Endothelial cell of umbilical vein (primary cell): ENCODE measurements at regions not wholly inside any gene's neighbourhood (a gene's known extent, or its start where the extent isn't known, plus 50 kb on each side); places are given as distances from the start of the nearest gene placed in this dataset.

Experiments
- BruUV-seq: library from RNA; stranded (reverse); fragments of 400-500 nt; replicated peaks from 2 replicates; lab custom pipeline; 2021; lab: Mats Ljungman, UMichigan
- CTCF ChIA-PET: fragments of 300-600, 350-600 bp; sonication (Branson Sonifier 250); formaldehyde crosslinking; loops from one replicate; lab custom pipeline; 2021; ENCODE audit warnings: antibody characterized with exemption, inconsistent platforms; lab: Charles Lee
- POLR2A ChIA-PET: fragments of 300-600, 350-600 bp; sonication (Branson Sonifier 250); formaldehyde crosslinking; loops from one replicate; lab custom pipeline; 2021; ENCODE audit warnings: antibody characterized with exemption, inconsistent platforms; lab: Charles Lee
- DNase-seq: peaks from one replicate; pipeline ENCODE4 v3.0.0-alpha.2; 2011; ENCODE audit warnings: low read depth, low spot score
- FAIRE-seq: peaks from 2 replicates; lab custom pipeline; 2011; peaks lifted over from hg19 to GRCh38; lab: Jason Lieb, UNC
- H2AFZ ChIP-seq: 2 replicates; pipeline ENCODE4 v1.6.0; 2012; ENCODE audit warnings: low read depth, low read length, control low read depth, inconsistent platforms
- H3K27ac ChIP-seq: 2 replicates; pipeline ENCODE4 v1.5.1; 2011; ENCODE audit warnings: low read depth, mild to moderate bottlenecking, control low read depth, low read length, moderate library complexity; ENCODE audit not compliant: insufficient read depth
- H3K27me3 ChIP-seq, 2 experiments: 2 replicates each; pipeline versions ENCODE4 v1.6.0 to v1.6.1; 2011; ENCODE audit warnings: low read length in 2 of 2, mixed read lengths in 1 of 2; ENCODE audit not compliant: control insufficient read depth in 2 of 2, insufficient read depth in 2 of 2
- H3K36me3 ChIP-seq, 2 experiments: 2 replicates in 1 of 2; 3 replicates in 1 of 2; pipeline ENCODE4 v1.5.1; 2011; ENCODE audit warnings: low read length in 2 of 2, mild to moderate bottlenecking in 1 of 2, moderate library complexity in 1 of 2; ENCODE audit not compliant: control insufficient read depth in 2 of 2, insufficient read depth in 2 of 2; ENCODE audit errors: extremely low read depth in 1 of 2
- H3K4me1 ChIP-seq: 3 replicates; pipeline ENCODE4 v1.5.1; 2011; ENCODE audit warnings: mild to moderate bottlenecking, low read length; ENCODE audit not compliant: control insufficient read depth, insufficient read depth; ENCODE audit errors: extremely low read depth
- H3K4me2 ChIP-seq: 2 replicates; pipeline ENCODE4 v1.6.1; 2011; ENCODE audit warnings: low read length, control low read depth, mixed read lengths; ENCODE audit not compliant: insufficient read depth
- H3K4me3 ChIP-seq, 3 experiments: fragments of 200-600 bp in 1 of 3; sonication (generic), shearing (Covaris generic) in 1 of 3; replicated peaks in 1 of 3; 2 replicates each; pipeline ENCODE4 v1.5.1; 2011 to 2016; ENCODE audit warnings: control low read depth in 3 of 3, low read length in 3 of 3, mild to moderate bottlenecking in 2 of 3, inconsistent platforms in 1 of 3, low read depth in 1 of 3, moderate library complexity in 1 of 3; ENCODE audit not compliant: insufficient read depth in 1 of 3
- H3K79me2 ChIP-seq: 2 replicates; pipeline ENCODE4 v1.6.0; 2012; ENCODE audit warnings: low read length, inconsistent platforms; ENCODE audit not compliant: control insufficient read depth, insufficient read depth
- H3K9ac ChIP-seq: replicated peaks from 2 replicates; pipeline ENCODE3; 2011; ENCODE audit warnings: low read length, control low read depth; ENCODE audit not compliant: insufficient read depth; ENCODE audit errors: extremely low read depth
- H3K9me1 ChIP-seq: replicated peaks from 3 replicates; pipeline ENCODE4 v1.6.0; 2011; ENCODE audit warnings: mild to moderate bottlenecking, low read length; ENCODE audit not compliant: control insufficient read depth, insufficient read depth; ENCODE audit errors: extremely low read depth
- H3K9me3 ChIP-seq: replicated peaks from 2 replicates; pipeline ENCODE4 v1.5.1; 2012; ENCODE audit warnings: low read length, inconsistent platforms; ENCODE audit not compliant: control insufficient read depth, insufficient read depth
- H4K20me1 ChIP-seq: replicated peaks from 2 replicates; pipeline ENCODE3; 2011; ENCODE audit warnings: mild to moderate bottlenecking, low read length; ENCODE audit not compliant: control insufficient read depth, insufficient read depth; ENCODE audit errors: extremely low read depth
- EZH2 ChIP-seq: IDR thresholded peaks from 2 replicates; pipeline ENCODE4 v1.6.1; 2012; ENCODE audit warnings: borderline replicate concordance, low read depth, mild to moderate bottlenecking, moderate library complexity, low read length, inconsistent platforms; ENCODE audit not compliant: severe bottlenecking
- FOS ChIP-seq: IDR thresholded peaks from 2 replicates; pipeline ENCODE4 v1.6.1; 2011; ENCODE audit warnings: mild to moderate bottlenecking, low read length, moderate library complexity, borderline replicate concordance; ENCODE audit not compliant: insufficient read depth
- GATA2 ChIP-seq: IDR thresholded peaks from 2 replicates; pipeline ENCODE4 v1.7.0; 2011; ENCODE audit warnings: low read depth, mild to moderate bottlenecking, moderate library complexity, mixed read lengths, low read length; ENCODE audit not compliant: insufficient read length, insufficient read depth
- JUN ChIP-seq: IDR thresholded peaks from 2 replicates; pipeline ENCODE4 v1.6.1; 2011; ENCODE audit warnings: borderline replicate concordance, low read depth; ENCODE audit not compliant: insufficient read length, insufficient read depth
- MYC ChIP-seq: IDR thresholded peaks from one replicate; pipeline ENCODE4 v1.6.1; 2011; ENCODE audit warnings: mild to moderate bottlenecking, low read depth, low read length
- POLR2A ChIP-seq: IDR thresholded peaks from 2 replicates; pipeline ENCODE4 v1.6.1; 2012; ENCODE audit warnings: low read depth, mild to moderate bottlenecking, control low read depth, low read length
- POLR2AphosphoS5 ChIP-seq: IDR thresholded peaks from 2 replicates; pipeline ENCODE4 v1.6.1; 2012; ENCODE audit warnings: low read depth, mild to moderate bottlenecking, control low read depth, low read length, moderate library complexity; ENCODE audit not compliant: insufficient read depth
- dilution Hi-C: fragments of 300-500 bp; cut with MboI; formaldehyde crosslinking; loops from one replicate; pipeline ENCODE4 v1.15.0; 2019; ENCODE audit warnings: low sequenced_read_pairs; ENCODE audit not compliant: extremely low pct_ligation_motif_present
- intact Hi-C: fragments of 100-400 bp; cut with micrococcal nuclease; formaldehyde crosslinking; loops from one replicate; pipeline ENCODE4 v1.10.0; 2022
- TF ChIP-seq, protein P1 (sequence below), 2 donors: IDR thresholded peaks; 1 replicate in 1 of 2; 2 replicates in 1 of 2; pipeline ENCODE4 v1.5.1; 2011; ENCODE audit warnings: low read length in 2 of 2, mild to moderate bottlenecking in 2 of 2, moderate library complexity in 2 of 2, control low read depth in 1 of 2, inconsistent platforms in 1 of 2, low read depth in 1 of 2; ENCODE audit not compliant: insufficient read depth in 1 of 2; ENCODE audit errors: extremely low read depth in 1 of 2
- TF ChIP-seq, protein P2 (sequence below): IDR thresholded peaks from 2 replicates; pipeline ENCODE4 v1.6.1; 2011; ENCODE audit not compliant: insufficient read depth, insufficient read length

DNA sequence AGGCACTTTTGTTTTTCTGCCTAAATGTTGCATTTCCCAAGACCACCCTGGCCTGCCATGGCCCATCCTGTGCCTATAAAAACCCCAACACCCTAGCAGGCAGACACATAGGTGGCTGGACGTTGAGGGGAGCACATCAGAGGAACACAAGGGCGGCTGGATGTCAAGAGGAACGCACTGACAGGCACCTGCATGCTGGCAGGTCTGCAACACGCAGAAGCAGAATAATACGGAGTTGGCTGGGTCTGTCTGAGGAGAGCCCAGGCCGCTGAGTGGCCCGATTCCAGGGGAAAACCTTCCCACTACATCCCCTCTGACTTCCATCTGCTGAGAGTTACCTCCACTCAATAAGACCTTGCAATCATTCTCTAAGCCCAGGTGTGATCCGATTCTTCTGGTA lies 765.6 kb downstream of the PLOD2 start:
- Histone ChIP-seq H3K4me2 (no peak overlapping the region), H2AFZ (no peak overlapping the region), H3K9ac (no peak overlapping the region), H3K4me1 (no peaks in the 10 kb centered on the region), H3K9me3 (no peaks in the 10 kb centered on the region), H3K79me2 (no peaks in the 10 kb centered on the region), H3K27ac (no peak overlapping the region), H3K9me1 (no peaks in the 10 kb centered on the region), H3K36me3 (no peaks in the 10 kb centered on the region), H3K4me3 (no peak overlapping the region), H3K27me3 (no peaks in the 10 kb centered on the region), H4K20me1 (no peaks in the 10 kb centered on the region)
- FAIRE-seq (no peak), DNase-seq (no peak)
- POLR2A ChIA-PET, result no interaction called here
- TF ChIP-seq FOS, result no peak
- TF ChIP-seq, protein P1, sequence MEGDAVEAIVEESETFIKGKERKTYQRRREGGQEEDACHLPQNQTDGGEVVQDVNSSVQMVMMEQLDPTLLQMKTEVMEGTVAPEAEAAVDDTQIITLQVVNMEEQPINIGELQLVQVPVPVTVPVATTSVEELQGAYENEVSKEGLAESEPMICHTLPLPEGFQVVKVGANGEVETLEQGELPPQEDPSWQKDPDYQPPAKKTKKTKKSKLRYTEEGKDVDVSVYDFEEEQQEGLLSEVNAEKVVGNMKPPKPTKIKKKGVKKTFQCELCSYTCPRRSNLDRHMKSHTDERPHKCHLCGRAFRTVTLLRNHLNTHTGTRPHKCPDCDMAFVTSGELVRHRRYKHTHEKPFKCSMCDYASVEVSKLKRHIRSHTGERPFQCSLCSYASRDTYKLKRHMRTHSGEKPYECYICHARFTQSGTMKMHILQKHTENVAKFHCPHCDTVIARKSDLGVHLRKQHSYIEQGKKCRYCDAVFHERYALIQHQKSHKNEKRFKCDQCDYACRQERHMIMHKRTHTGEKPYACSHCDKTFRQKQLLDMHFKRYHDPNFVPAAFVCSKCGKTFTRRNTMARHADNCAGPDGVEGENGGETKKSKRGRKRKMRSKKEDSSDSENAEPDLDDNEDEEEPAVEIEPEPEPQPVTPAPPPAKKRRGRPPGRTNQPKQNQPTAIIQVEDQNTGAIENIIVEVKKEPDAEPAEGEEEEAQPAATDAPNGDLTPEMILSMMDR (IDR thresholded peaks at IDR 0.05; ENCODE audit: extremely low read depth in 1 of 2, insufficient read depth in 1 of 2, low read depth in 1 of 2, low read length in 2 of 2), result no peak
- TF ChIP-seq JUN, result no peak
- no peak for TF ChIP-seq GATA2
- TF ChIP-seq POLR2AphosphoS5, result no peak
- TF ChIP-seq, protein P2, sequence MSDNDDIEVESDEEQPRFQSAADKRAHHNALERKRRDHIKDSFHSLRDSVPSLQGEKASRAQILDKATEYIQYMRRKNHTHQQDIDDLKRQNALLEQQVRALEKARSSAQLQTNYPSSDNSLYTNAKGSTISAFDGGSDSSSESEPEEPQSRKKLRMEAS, result no peak
- TF ChIP-seq EZH2, result no peak
- no peak for TF ChIP-seq MYC
- no peak for TF ChIP-seq POLR2A
- CTCF ChIA-PET, result no interaction called here
- dilution Hi-C loops (no loop called here), intact Hi-C loops (no loop called here)
- BruUV-seq, result no TSS peak
